ENCODE measurements at regions not wholly inside any gene's neighbourhood (a gene's known extent, or its start where the extent isn't known, plus 50 kb on each side); places are given as distances from the start of the nearest gene placed in this dataset.
"Not testable (repeated sequence)": the region's sequence is repeated elsewhere in the genome, so short reads cannot be mapped to it uniquely, and the experiment has no call there.

DNA sequence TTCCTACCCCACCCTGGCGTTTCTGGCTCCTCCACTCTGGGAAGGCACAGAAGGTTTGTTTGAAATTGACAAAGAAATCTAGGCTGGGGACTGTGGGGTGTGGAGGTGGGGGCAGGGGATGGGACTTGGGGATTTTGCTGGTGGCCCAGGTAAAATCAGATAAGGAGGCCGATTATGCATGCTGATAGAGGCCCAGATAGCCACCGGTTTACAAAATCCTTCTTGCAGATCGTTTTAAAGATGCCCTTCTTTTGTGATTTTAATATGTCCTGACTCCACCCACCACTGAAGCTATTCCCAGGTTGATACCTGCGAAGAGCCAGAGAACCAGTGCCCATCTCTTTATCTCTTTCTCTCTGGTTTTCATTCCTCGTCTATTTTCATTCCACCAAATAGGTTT is 104.9 kb downstream of the TFAP2C start:
- H3K9me3 Mint-ChIP-seq (ENCODE audit: low read depth, unreplicated experiment) = no peaks in the 10 kb centered on the region
- no peak overlapping the region for H3K4me3 Mint-ChIP-seq (ENCODE audit: low read depth, unreplicated experiment)
- no TSS peak for BruUV-seq (replicated peaks)
- intact Hi-C loops (cut with micrococcal nuclease; ENCODE audit: unreplicated experiment) = no loop called here
- no peak for DNase-seq
- H3K4me1 Mint-ChIP-seq (ENCODE audit: low read depth, unreplicated experiment) = no peaks in the 10 kb centered on the region
- H3K27me3 Mint-ChIP-seq (ENCODE audit: unreplicated experiment) = peaks cover 40% of the 10 kb centered on the region
- H3K36me3 Mint-ChIP-seq (ENCODE audit: insufficient read depth, unreplicated experiment) = no peaks in the 10 kb centered on the region
- no peak overlapping the region for H3K27ac Mint-ChIP-seq (ENCODE audit: unreplicated experiment)
- TF ChIP-seq, protein P1, sequence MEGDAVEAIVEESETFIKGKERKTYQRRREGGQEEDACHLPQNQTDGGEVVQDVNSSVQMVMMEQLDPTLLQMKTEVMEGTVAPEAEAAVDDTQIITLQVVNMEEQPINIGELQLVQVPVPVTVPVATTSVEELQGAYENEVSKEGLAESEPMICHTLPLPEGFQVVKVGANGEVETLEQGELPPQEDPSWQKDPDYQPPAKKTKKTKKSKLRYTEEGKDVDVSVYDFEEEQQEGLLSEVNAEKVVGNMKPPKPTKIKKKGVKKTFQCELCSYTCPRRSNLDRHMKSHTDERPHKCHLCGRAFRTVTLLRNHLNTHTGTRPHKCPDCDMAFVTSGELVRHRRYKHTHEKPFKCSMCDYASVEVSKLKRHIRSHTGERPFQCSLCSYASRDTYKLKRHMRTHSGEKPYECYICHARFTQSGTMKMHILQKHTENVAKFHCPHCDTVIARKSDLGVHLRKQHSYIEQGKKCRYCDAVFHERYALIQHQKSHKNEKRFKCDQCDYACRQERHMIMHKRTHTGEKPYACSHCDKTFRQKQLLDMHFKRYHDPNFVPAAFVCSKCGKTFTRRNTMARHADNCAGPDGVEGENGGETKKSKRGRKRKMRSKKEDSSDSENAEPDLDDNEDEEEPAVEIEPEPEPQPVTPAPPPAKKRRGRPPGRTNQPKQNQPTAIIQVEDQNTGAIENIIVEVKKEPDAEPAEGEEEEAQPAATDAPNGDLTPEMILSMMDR (IDR thresholded peaks at IDR 0.05; ENCODE audit: unreplicated experiment) = no peak
- CTCF ChIA-PET = interaction anchor here (0.7 kb wide), 2 partner anchors 36 to 263 kb away, joined by 5 to 8 read pairs; no protein-coding TSS in a partner anchor

DNA sequence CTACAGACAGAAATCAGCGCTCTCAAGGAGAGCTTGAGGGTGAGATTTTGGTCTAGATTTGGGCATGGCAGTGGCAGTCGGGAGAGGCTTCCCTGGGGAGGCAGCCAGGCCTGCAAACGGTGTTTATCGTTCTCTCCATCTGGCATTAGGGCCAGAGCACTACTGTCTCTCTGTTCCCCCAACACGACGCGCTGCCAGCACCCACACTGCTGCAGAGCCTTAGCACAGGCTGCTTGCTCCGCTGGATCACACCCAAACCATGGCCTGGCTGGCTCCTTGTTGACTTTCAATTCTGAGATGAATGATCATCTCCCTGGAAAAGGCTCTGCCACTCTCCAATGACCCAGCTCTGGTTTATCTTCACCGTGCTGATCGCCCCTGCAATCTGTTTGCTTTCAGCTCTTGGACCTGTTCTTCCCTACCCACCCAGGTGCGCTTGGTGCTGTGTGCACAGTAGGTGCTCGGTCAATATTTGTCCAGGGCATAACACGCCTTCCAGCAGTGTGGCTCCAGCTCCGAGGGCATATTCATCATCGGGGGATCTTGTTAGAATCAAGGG is 106.1 kb downstream of the TFAP2C start:
- Mint-ChIP-seq H3K27ac (ENCODE audit: unreplicated experiment) (no peak overlapping the region), H3K27me3 (ENCODE audit: unreplicated experiment) (peaks cover 49% of the 10 kb centered on the region), H3K9me3 (ENCODE audit: low read depth, unreplicated experiment) (no peaks in the 10 kb centered on the region), H3K36me3 (ENCODE audit: insufficient read depth, unreplicated experiment) (no peaks in the 10 kb centered on the region), H3K4me3 (ENCODE audit: low read depth, unreplicated experiment) (no peak overlapping the region), H3K4me1 (ENCODE audit: low read depth, unreplicated experiment) (no peaks in the 10 kb centered on the region)
- no peak for DNase-seq
- intact Hi-C loops (cut with micrococcal nuclease; ENCODE audit: unreplicated experiment) = no loop called here
- BruUV-seq (replicated peaks) = no TSS peak
- TF ChIP-seq, protein P1 (IDR thresholded peaks at IDR 0.05; ENCODE audit: unreplicated experiment) = no peak
- CTCF ChIA-PET = interaction anchor here (0.7 kb wide), 1 partner anchor 11 kb away, joined by 3 read pairs; no protein-coding TSS in a partner anchor

DNA sequence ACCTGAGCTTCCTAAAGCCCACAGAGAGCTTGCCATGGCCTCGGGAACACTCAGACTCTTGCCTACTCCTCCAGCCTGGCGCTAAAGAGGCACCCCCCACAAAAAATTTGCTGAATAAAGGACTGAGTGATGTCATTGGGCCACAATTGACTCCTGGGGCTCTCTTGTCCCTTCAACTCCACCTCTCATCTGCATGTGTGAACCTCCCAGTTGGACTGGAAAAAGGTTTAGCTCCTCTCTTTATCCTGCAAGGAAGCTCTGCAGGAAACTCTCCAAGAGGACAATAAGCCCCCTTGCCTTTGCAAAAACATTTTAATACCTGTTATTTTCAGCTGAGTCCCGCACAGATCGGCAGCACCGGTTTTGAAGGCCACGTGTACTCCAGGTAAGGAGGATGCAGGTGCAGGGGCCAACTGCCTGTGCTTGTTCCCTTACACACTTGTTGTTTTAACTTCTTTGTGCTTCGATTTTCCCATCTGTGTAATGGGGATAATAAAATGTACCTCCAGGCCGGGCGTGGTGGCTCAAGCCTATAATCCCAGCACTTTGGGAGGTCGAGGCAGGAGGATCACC is 107.3 kb downstream of the TFAP2C start:
- Mint-ChIP-seq H3K4me3 (ENCODE audit: low read depth, unreplicated experiment) (no peak overlapping the region), H3K4me1 (ENCODE audit: low read depth, unreplicated experiment) (no peaks in the 10 kb centered on the region), H3K27ac (ENCODE audit: unreplicated experiment) (no peak overlapping the region), H3K9me3 (ENCODE audit: low read depth, unreplicated experiment) (no peaks in the 10 kb centered on the region), H3K27me3 (ENCODE audit: unreplicated experiment) (peaks cover 56% of the 10 kb centered on the region), H3K36me3 (ENCODE audit: insufficient read depth, unreplicated experiment) (no peaks in the 10 kb centered on the region)
- intact Hi-C loops (cut with micrococcal nuclease; ENCODE audit: unreplicated experiment) = no loop called here
- TF ChIP-seq, protein P1 (IDR thresholded peaks at IDR 0.05; ENCODE audit: unreplicated experiment) = no peak
- CTCF ChIA-PET = no interaction called here
- DNase-seq = no peak
- no TSS peak for BruUV-seq (replicated peaks)

- CTCF ChIA-PET; H3K9me3 Mint-ChIP-seq (ENCODE audit: low read depth, unreplicated experiment); H3K36me3 Mint-ChIP-seq (ENCODE audit: insufficient read depth, unreplicated experiment); DNase-seq; H3K27ac Mint-ChIP-seq (ENCODE audit: unreplicated experiment); H3K4me1 Mint-ChIP-seq (ENCODE audit: low read depth, unreplicated experiment); BruUV-seq (replicated peaks); H3K4me3 Mint-ChIP-seq (ENCODE audit: low read depth, unreplicated experiment); intact Hi-C loops (cut with micrococcal nuclease; ENCODE audit: unreplicated experiment): not testable (repeated sequence)
- H3K27me3 Mint-ChIP-seq (ENCODE audit: unreplicated experiment) = peaks cover 84% of the 10 kb centered on the region
These were observed 115.3 kb downstream of the TFAP2C start for GRCh38 chr20:56744325-56744821.
